ENCODE measurements at regions not wholly inside any gene's neighbourhood (a gene's known extent, or its start where the extent isn't known, plus 50 kb on each side); places are given as distances from the start of the nearest gene placed in this dataset.

DNA sequence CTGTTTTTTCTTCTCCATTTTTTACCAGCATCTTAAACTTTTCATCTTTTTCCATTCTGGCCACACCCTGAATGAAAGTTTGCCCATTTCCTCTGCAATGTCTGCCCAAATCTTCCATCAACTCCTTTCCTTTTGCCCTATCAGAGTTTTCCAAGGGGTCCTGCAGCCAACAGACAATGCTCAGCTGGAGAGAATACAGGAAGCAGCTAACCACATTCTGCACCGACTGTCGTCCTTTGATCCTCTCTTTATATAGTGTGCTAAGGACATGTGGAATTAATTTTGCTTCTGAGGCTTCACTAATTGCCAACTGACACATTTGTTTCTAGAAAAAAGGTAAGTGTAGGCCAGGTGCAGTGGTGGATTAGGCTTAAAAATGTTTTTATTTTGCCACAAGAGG lies 50.5 kb upstream of the DLX2 start:
- Histone ChIP-seq H3K4me1 (ENCODE audit: insufficient read depth, low read length, severe bottlenecking) (no peaks in the 10 kb centered on the region), H3K9me2 (ENCODE audit: low read depth, low read length) (no peaks in the 10 kb centered on the region), H3K4me2 (ENCODE audit: low read length) (no peak overlapping the region), H3K9me3 (ENCODE audit: low read length) (no peaks in the 10 kb centered on the region), H3F3A (ENCODE audit: insufficient read depth, low read length) (no peaks in the 10 kb centered on the region), H2AFZ (ENCODE audit: low read length) (no peak overlapping the region), H3K27ac (ENCODE audit: low read depth, low read length, poor library complexity, severe bottlenecking) (no peak overlapping the region), H3K36me3 (ENCODE audit: insufficient read depth, low read length) (no peaks in the 10 kb centered on the region), H3K79me2 (ENCODE audit: insufficient read depth, low read length) (no peaks in the 10 kb centered on the region), H3K9ac (ENCODE audit: low read length) (no peak overlapping the region), H4K20me1 (ENCODE audit: insufficient read depth, low read length) (no peaks in the 10 kb centered on the region), H3K27me3 (ENCODE audit: insufficient read depth, low read length) (no peaks in the 10 kb centered on the region; the same call in 1 of the 2 replicates), H3K4me3 (ENCODE audit: low read depth, low read length, poor library complexity, severe bottlenecking) (no peak overlapping the region)
- TF ChIP-seq, protein P1, sequence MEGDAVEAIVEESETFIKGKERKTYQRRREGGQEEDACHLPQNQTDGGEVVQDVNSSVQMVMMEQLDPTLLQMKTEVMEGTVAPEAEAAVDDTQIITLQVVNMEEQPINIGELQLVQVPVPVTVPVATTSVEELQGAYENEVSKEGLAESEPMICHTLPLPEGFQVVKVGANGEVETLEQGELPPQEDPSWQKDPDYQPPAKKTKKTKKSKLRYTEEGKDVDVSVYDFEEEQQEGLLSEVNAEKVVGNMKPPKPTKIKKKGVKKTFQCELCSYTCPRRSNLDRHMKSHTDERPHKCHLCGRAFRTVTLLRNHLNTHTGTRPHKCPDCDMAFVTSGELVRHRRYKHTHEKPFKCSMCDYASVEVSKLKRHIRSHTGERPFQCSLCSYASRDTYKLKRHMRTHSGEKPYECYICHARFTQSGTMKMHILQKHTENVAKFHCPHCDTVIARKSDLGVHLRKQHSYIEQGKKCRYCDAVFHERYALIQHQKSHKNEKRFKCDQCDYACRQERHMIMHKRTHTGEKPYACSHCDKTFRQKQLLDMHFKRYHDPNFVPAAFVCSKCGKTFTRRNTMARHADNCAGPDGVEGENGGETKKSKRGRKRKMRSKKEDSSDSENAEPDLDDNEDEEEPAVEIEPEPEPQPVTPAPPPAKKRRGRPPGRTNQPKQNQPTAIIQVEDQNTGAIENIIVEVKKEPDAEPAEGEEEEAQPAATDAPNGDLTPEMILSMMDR (IDR thresholded peaks at IDR 0.05; ENCODE audit: low read length): no peak
- TF ChIP-seq EZH2 (IDR thresholded peaks at IDR 0.05; ENCODE audit: borderline replicate concordance, low read length): no peak

DNA sequence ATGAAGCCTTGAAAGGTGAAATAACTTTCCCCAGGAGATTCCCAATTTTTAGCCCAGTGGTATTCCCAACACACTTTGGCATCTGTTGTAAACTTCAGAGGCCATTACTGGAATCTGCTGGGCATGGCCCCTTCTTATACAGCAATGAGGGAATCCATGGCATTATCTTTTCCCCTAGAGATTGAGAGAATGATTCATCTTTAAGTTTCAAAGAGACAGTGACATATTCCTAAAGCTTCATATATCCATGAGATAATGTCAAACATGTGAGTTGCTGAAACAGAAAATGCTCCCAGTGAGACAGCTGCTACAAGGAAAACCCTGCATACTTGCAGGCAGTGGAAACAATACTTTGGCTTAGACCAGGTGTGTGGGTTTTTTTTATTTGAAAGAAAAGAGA lies 51.1 kb upstream of the DLX2 start:
- Histone ChIP-seq H3K9me3 (ENCODE audit: low read length) (no peaks in the 10 kb centered on the region), H3K79me2 (ENCODE audit: insufficient read depth, low read length) (no peaks in the 10 kb centered on the region), H2AFZ (ENCODE audit: low read length) (no peak overlapping the region; the same call in 1 of the 2 replicates), H3K9me2 (ENCODE audit: low read depth, low read length) (no peaks in the 10 kb centered on the region), H3K9ac (ENCODE audit: low read length) (no peak overlapping the region), H3F3A (ENCODE audit: insufficient read depth, low read length) (no peaks in the 10 kb centered on the region), H3K36me3 (ENCODE audit: insufficient read depth, low read length) (no peaks in the 10 kb centered on the region), H4K20me1 (ENCODE audit: insufficient read depth, low read length) (no peaks in the 10 kb centered on the region), H3K4me2 (ENCODE audit: low read length) (no peak overlapping the region), H3K27ac (ENCODE audit: low read depth, low read length, poor library complexity, severe bottlenecking) (no peak overlapping the region), H3K27me3 (ENCODE audit: insufficient read depth, low read length) (no peaks in the 10 kb centered on the region; the same call in 1 of the 2 replicates), H3K4me3 (ENCODE audit: low read depth, low read length, poor library complexity, severe bottlenecking) (no peak overlapping the region), H3K4me1 (ENCODE audit: insufficient read depth, low read length, severe bottlenecking) (no peaks in the 10 kb centered on the region)
- no peak for TF ChIP-seq EZH2 (IDR thresholded peaks at IDR 0.05; ENCODE audit: borderline replicate concordance, low read length)
- TF ChIP-seq, protein P1 (IDR thresholded peaks at IDR 0.05; ENCODE audit: low read length): no peak

DNA sequence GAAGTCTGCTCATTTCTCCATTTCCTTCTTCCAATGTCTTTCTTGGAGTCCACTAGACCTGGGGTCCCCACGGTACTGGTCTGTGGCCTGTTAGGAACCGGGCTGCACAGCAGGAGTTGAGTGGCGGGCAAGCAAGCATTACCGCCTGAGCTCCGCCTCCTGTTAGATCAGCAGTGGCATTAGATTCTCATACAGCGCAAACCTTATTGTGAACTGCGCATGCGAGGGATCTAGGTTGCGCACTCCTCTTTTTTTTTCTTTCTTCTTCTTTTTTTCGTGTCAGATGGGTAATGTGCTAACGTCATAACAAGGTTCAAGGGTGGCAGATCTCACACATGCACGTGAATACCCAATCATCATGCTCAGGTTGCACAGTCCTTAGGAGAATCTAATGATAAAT lies 53.1 kb upstream of the DLX2 start:
- Histone ChIP-seq H3K27me3 (ENCODE audit: insufficient read depth, low read length) (no peaks in the 10 kb centered on the region; the same call in 1 of the 2 replicates), H3K36me3 (ENCODE audit: insufficient read depth, low read length) (no peaks in the 10 kb centered on the region), H2AFZ (ENCODE audit: low read length) (no peak overlapping the region)

More for the DNA sequence above, 53.1 kb upstream of the DLX2 start:
- no peak overlapping the region for H3K27ac ChIP-seq (ENCODE audit: low read depth, low read length, poor library complexity, severe bottlenecking)
- no peaks in the 10 kb centered on the region for H3K4me1 ChIP-seq (ENCODE audit: insufficient read depth, low read length, severe bottlenecking)
- H3K79me2 ChIP-seq (ENCODE audit: insufficient read depth, low read length): no peaks in the 10 kb centered on the region
- no peaks in the 10 kb centered on the region for H3K9me2 ChIP-seq (ENCODE audit: low read depth, low read length)
- H3K4me3 ChIP-seq (ENCODE audit: low read depth, low read length, poor library complexity, severe bottlenecking): no peak overlapping the region
- no peaks in the 10 kb centered on the region for H3K9me3 ChIP-seq (ENCODE audit: low read length)
- H4K20me1 ChIP-seq (ENCODE audit: insufficient read depth, low read length): no peaks in the 10 kb centered on the region
- TF ChIP-seq, protein P1 (IDR thresholded peaks at IDR 0.05; ENCODE audit: low read length): no peak
- no peak for TF ChIP-seq EZH2 (IDR thresholded peaks at IDR 0.05; ENCODE audit: borderline replicate concordance, low read length)
- H3K9ac ChIP-seq (ENCODE audit: low read length): no peak overlapping the region
- no peaks in the 10 kb centered on the region for H3F3A ChIP-seq (ENCODE audit: insufficient read depth, low read length)
- no peak overlapping the region for H3K4me2 ChIP-seq (ENCODE audit: low read length)

Measured in OCI-LY1 (cell line).